ENCODE measurements at regions not wholly inside any gene's neighbourhood (a gene's known extent, or its start where the extent isn't known, plus 50 kb on each side); places are given as distances from the start of the nearest gene placed in this dataset.

GRCh38 chr11:82076126-82076525 lies 657.5 kb downstream of the FAM181B start:
- no peak overlapping the region for H3K9ac ChIP-seq (ENCODE audit: insufficient read depth in 1 of 2, low read length in 2 of 2)
- H3K27ac ChIP-seq (ENCODE audit: low read depth in 1 of 2, low read length in 1 of 2): no peak overlapping the region
- H3K4me3 ChIP-seq: no peak overlapping the region
- H3K4me1 ChIP-seq (ENCODE audit: control insufficient read depth in 5 of 5, insufficient read depth in 5 of 5, low read length in 5 of 5): no peaks in the 10 kb centered on the region
- DNase-seq (no peak), ATAC-seq (ENCODE audit: insufficient read depth, low FRiP score) (no peak)
- H3K36me3 ChIP-seq (ENCODE audit: control insufficient read depth in 4 of 4, insufficient read depth in 4 of 4, low read length in 4 of 4): no peaks in the 10 kb centered on the region
- no peak for TF ChIP-seq CTCF (IDR thresholded peaks at IDR 0.05; ENCODE audit: control extremely low read depth, extremely low read depth)
- no peaks in the 10 kb centered on the region for H3K9me3 ChIP-seq (ENCODE audit: control insufficient read depth in 4 of 4, insufficient read depth in 3 of 4, low read length in 3 of 4)
- WGBS, 2 donors: 75 to 77% methylated on average over 3 of the region's 3 CpGs
- no peaks in the 10 kb centered on the region for H3K27me3 ChIP-seq (ENCODE audit: control insufficient read depth in 3 of 3, insufficient read depth in 3 of 3, low read length in 2 of 3)

GRCh38 chr11:82059505-82059904 lies 674.2 kb downstream of the FAM181B start:
- H3K36me3 ChIP-seq (ENCODE audit: control insufficient read depth in 4 of 4, insufficient read depth in 4 of 4, low read length in 4 of 4): no peaks in the 10 kb centered on the region
- H3K27ac ChIP-seq (ENCODE audit: low read depth in 1 of 2, low read length in 1 of 2): no peak overlapping the region
- TF ChIP-seq CTCF (IDR thresholded peaks at IDR 0.05; ENCODE audit: control extremely low read depth, extremely low read depth): no peak
- no peaks in the 10 kb centered on the region for H3K9me3 ChIP-seq (ENCODE audit: control insufficient read depth in 4 of 4, insufficient read depth in 3 of 4, low read length in 3 of 4)
- no peak overlapping the region for H3K4me3 ChIP-seq
- H3K9ac ChIP-seq (ENCODE audit: insufficient read depth in 1 of 2, low read length in 2 of 2): no peak overlapping the region
- DNase-seq (no peak), ATAC-seq (ENCODE audit: insufficient read depth, low FRiP score) (no peak)
- no peaks in the 10 kb centered on the region for H3K4me1 ChIP-seq (ENCODE audit: control insufficient read depth in 5 of 5, insufficient read depth in 5 of 5, low read length in 5 of 5)
- WGBS, 2 donors: 89 to 92% methylated on average over 3 of the region's 3 CpGs
- H3K27me3 ChIP-seq (ENCODE audit: control insufficient read depth in 3 of 3, insufficient read depth in 3 of 3, low read length in 2 of 3): no peaks in the 10 kb centered on the region

GRCh38 chr11:82056450-82056849 lies 677.2 kb downstream of the FAM181B start:
- H3K27ac ChIP-seq (ENCODE audit: low read depth in 1 of 2, low read length in 1 of 2): no peak overlapping the region
- DNase-seq (no peak), ATAC-seq (ENCODE audit: insufficient read depth, low FRiP score) (no peak)
- H3K4me1 ChIP-seq (ENCODE audit: control insufficient read depth in 5 of 5, insufficient read depth in 5 of 5, low read length in 5 of 5): no peaks in the 10 kb centered on the region
- H3K4me3 ChIP-seq: no peak overlapping the region
- H3K9me3 ChIP-seq (ENCODE audit: control insufficient read depth in 4 of 4, insufficient read depth in 3 of 4, low read length in 3 of 4): no peaks in the 10 kb centered on the region
- TF ChIP-seq CTCF (IDR thresholded peaks at IDR 0.05; ENCODE audit: control extremely low read depth, extremely low read depth): no peak
- no peak overlapping the region for H3K9ac ChIP-seq (ENCODE audit: insufficient read depth in 1 of 2, low read length in 2 of 2)
- H3K36me3 ChIP-seq (ENCODE audit: control insufficient read depth in 4 of 4, insufficient read depth in 4 of 4, low read length in 4 of 4): no peaks in the 10 kb centered on the region
- no peaks in the 10 kb centered on the region for H3K27me3 ChIP-seq (ENCODE audit: control insufficient read depth in 3 of 3, insufficient read depth in 3 of 3, low read length in 2 of 3)
- 71 to 83% methylated on average over 1 of the region's 1 CpG for WGBS, 2 donors

- no peak for TF ChIP-seq CTCF (IDR thresholded peaks at IDR 0.05; ENCODE audit: control extremely low read depth, extremely low read depth)
- Histone ChIP-seq H3K4me3 (no peak overlapping the region), H3K27ac (ENCODE audit: low read depth in 1 of 2, low read length in 1 of 2) (no peak overlapping the region), H3K9ac (ENCODE audit: insufficient read depth in 1 of 2, low read length in 2 of 2) (no peak overlapping the region), H3K4me1 (ENCODE audit: control insufficient read depth in 5 of 5, insufficient read depth in 5 of 5, low read length in 5 of 5) (peaks cover 0 to 4% (median 0%) of the 10 kb centered on the region in 5 donors), H3K36me3 (ENCODE audit: control insufficient read depth in 4 of 4, insufficient read depth in 4 of 4, low read length in 4 of 4) (no peaks in the 10 kb centered on the region), H3K9me3 (ENCODE audit: control insufficient read depth in 4 of 4, insufficient read depth in 3 of 4, low read length in 3 of 4) (no peaks in the 10 kb centered on the region), H3K27me3 (ENCODE audit: control insufficient read depth in 3 of 3, insufficient read depth in 3 of 3, low read length in 2 of 3) (no peaks in the 10 kb centered on the region)
- DNase-seq (no peak), ATAC-seq (ENCODE audit: insufficient read depth, low FRiP score) (no peak)
- 86 to 89% methylated on average over 3 of the region's 3 CpGs for WGBS, 2 donors
Observed at GRCh38 chr11:82049199-82049598, 684.5 kb downstream of the FAM181B start.

Measured in lung (tissue), 11 donors.